GM19035 (cell line): ENCODE measurements at regions not wholly inside any gene's neighbourhood (a gene's known extent, or its start where the extent isn't known, plus 50 kb on each side); places are given as distances from the start of the nearest gene placed in this dataset.

Source experiments
- ATAC-seq: cut with Tn5 transposase; IDR thresholded peaks from one replicate; pipeline ENCODE4 v1.9.1; 2021; ENCODE audit not compliant: unreplicated experiment

DNA sequence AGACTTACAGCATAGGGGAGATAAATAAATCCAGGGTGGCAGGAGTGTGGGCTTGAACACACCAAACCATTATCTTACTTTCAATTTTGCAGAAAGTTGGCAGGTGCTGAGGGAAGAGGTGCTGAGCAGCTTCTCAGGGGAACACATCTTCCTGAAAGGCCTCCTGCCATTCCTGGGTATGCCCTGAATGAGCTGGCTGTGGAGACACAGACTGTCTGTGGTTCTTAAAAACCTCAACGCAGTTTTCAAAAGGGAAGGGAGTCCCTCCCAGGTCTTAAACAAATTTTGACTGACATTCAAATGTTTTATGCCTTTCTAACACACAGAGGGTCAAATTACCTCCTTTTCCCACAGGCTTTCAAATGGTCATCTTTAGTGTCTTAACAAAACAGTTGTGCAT is 166.9 kb downstream of the TNFSF18 start:
- ATAC-seq = no peak

DNA sequence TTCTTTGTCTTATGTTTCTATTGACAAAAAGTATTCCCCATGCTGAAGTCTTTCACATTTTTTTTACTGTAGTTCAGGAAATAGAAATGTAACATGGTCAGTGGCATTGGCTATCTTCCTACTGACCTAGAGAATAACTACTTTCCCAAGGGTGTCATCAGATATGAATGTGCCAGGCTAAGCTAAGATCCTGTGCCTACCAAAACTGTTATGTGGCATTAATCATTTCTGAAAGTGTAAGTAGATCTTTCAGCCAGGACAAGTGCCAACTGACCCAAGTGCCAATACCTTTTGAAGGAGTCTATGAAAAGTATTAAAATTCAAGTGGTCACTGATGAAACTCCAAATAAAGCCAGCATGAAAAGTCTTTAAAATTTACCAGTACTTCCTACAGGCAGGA is 165.3 kb downstream of the TNFSF18 start:
- no peak for ATAC-seq

DNA sequence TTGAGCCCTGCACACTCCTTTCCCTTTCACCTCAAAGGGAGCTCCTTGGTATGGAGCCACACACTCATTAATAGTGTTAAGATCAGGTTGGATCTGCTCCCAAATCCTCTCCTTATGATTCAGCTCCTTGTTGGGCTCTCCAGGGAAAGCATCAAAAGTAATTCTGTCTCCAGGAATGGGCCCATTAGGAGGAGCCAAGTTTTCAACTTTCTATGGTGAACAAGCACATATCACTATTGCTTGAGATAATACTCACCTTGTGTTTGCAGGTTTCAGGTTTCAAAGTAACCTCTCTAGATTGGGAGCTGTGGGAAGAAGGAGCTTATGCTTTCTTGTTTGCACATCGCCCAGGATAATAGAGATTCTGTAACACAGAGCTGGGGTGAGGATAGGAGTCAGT is 164.8 kb downstream of the TNFSF18 start:
- no peak for ATAC-seq

DNA sequence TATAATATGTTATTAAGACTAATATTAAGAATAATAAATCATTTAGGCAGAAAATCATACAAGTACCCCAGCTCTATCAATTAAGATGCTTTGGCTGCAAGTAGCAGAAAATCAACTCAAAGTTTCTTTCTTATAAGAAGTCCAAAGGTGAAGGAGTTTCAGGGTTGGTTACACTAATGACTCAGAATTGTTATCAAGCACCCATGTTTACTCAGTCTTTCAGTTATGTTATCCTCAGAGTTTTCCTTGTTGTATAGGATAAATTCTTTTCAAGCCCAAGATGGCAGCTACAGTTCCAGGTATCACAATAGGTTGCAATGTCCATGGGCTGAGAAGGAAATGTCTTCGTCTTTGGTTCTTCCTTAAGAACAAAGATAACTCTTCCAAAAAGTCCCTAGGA is 163.6 kb downstream of the TNFSF18 start:
- no peak for ATAC-seq

DNA sequence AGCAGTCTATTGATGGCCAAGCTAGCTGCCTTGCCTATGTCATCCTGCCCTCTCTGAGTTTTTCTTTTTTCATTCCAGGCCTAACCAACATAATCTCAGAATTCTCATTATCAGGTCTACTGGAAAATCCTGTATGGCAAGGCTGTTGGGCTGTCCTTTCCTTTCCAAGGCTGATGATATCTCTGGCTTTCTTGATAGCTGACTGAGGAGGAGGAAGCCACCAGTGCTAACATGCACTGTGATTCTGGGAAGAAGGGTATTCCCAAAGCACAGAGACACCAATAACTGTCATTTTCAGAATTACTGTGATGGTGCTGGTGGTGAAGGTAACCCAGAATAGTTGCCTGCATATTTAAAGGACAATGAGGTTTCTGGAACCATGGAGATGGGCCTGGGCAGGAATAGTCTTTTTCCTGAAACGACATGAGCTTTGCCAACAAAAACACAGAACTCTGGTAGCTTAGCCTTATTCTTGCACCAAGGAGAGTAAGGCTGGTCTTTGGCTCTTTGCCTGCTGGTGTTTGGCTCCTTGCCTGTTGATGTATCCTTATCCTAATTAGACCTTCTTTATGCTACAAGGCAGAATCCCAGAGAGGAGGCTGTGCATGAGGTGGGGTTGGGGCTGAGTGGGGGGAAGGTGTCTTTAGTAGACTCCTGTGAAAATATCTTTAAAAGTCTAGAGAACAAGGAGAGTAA is 157.4 kb downstream of the TNFSF18 start:
- ATAC-seq = no peak

DNA sequence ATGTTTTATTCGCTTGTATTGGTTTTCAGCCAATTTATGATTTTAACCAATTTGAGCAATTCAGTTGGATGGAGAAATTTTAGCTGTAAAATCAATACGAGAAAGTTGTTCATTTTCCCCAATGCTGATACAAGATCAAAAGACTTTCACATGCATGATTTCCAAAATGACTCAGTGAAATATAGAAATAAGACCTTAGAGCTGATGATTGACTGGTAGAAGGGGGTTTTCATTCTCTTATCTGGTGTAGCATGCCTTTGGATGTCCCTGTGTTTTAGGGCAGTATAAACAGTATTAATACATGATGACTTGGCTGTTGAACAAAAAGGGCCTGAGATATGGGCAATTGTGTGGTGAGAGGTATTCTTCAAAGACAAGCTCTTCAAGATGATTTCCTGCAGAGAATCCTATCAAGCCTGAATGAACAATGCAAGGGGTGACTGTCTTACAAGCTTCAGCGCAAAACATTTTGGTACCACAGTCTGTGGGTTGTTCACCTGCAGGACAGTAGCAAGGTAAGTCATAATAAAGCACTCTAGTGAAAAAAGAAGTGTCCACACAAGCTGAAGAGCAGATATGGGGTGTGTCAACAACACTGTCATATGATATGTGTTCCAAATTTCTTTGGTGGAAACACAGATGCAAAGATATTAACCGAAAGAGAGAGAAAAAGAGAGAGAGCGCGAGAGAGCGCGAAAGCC is 156.2 kb downstream of the TNFSF18 start:
- ATAC-seq = peak; percentile 22

DNA sequence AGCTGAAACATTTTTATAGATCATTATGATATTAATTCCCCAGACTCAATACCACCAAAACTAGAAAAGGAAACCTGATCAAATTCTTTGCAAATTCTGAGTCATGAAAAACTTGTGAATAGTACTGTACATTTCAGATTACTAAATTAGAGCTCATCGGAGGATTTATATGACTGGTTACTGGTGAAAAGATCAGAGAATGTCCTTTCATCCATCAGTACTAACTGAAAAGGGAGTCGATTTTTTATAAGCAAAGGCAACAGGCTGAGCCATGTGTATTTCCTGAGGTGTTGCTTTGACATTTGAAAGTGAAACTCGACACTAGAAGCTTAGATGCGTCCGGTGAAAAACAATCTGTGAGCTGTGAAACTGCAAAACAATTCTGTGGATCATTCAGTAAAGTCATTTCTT is 155.7 kb downstream of the TNFSF18 start:
- peak; percentile 74 for ATAC-seq

DNA sequence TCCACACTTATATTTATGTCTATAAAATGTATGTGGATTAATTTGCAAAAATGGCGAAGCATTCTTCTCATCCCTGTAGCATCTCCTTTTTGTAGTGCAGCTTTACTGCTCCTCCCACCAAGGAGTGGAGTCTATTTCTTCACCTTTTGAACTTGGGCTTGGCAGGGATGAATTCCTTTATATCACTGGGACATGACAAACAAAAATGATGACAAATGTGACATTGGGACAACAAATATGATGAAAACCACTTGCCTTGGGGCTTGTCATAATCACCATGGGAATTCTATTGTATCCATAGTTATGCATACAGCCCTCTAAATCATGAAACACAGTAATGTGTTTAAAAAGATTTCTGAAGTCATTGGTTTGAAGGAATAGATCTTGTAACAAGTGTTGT is 155.0 kb downstream of the TNFSF18 start:
- no peak for ATAC-seq

DNA sequence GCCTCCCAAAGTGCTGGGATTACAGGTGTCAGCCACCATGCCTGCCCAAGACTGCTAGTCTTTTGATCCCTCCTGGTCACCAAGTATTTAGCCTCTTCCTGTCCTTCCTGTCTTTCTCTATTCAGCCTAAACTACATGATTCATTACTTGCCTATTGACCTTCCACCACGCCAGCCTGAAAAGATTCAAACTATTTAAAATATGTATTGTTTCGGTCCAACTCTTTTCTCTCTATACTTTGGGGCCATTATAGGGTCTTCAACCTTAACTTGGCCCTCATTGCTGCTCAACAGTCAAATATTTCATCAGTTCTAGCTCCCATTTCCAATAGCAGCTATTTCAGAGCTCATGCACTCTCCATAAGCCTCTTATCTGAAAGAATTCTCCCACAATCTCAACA is 153.0 kb downstream of the TNFSF18 start:
- ATAC-seq = no peak

DNA sequence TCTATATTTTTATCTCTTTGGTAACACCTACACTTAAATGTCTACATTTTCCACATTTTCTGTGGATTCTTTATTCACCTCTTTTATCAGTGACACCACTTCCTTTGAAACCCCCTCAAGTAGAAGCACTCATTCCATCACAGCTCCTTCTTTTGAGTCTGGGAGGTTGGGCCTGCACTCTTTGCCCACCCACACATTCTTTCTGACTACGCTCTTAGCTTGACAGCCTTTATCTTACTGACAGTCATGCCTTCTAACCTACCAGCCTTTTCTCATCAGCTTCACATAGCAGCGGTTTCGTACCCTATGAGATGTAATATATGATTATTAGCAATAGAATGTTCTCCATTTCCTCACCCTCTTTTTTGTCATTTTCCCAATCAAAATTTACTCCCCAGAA is 151.9 kb downstream of the TNFSF18 start:
- no peak for ATAC-seq

DNA sequence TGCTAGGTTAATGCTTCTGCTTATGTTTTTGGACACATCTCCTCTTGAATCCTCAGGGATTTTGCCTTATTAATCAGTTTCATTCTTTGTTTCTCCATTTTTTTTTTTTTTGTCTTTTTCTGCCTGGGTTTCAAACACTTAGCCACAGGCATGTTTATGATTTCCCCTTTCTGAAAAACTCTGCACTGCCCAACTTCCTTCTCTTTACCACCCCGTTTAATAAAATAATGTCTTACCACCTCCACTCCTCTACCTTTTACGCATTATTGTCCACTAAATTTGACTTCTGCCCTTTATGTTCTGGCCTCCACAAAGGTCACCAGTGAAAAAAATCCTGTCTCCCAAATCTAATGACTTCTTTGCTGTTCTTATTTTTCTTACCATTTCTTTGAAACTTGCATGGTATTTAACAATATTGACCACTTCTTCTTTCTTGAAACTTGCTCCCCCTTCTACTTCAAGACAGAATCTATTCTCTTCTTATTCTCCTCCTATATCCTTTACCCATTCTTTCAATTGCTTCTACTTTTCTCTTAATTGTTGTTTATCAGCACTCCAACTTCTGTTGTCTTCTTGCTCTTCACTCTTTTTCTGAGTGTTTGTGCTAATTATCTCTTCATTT is 150.3 kb downstream of the TNFSF18 start:
- ATAC-seq = no peak

DNA sequence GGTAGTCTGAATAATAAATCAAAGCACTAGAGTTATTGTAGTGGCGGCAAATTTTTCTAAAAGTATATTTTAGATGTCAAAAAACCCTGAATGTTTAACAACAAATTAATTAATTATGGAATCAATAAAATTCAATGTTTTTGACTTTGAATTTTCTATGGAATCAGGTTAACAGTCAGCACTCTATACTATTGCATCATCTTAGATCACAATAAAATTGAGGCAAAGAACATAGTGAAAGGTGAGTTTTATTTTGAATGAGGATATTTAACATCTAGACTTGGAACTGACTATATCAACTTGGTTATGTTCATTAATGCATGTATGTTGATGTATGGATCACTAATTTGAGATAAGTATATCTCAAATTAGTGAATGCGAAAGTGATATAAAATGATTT is 148.5 kb downstream of the TNFSF18 start:
- ATAC-seq = no peak

DNA sequence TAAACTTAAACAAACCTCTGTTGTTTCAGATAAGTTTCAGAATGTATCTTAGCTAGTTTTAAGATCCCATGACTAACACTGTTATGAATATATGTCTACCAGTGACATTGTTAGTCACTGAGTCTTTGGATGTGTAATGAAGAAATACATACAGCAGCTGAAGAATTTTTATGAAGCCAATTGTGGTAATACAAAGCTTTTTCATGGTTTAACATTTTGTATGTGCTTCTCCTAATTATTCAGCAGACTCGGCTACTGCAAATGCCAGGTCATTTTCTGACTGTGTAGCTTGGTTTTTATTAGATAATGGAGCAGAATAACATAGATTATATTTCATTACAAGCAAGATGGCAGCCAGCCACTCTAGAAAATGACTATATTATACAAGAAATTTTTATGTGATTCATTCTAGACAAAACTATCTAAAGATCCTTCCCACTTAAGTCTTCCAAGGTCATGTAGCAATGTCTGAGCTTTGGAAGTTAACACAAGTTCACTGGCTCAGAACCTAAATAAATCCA is 147.8 kb downstream of the TNFSF18 start:
- ATAC-seq = no peak

DNA sequence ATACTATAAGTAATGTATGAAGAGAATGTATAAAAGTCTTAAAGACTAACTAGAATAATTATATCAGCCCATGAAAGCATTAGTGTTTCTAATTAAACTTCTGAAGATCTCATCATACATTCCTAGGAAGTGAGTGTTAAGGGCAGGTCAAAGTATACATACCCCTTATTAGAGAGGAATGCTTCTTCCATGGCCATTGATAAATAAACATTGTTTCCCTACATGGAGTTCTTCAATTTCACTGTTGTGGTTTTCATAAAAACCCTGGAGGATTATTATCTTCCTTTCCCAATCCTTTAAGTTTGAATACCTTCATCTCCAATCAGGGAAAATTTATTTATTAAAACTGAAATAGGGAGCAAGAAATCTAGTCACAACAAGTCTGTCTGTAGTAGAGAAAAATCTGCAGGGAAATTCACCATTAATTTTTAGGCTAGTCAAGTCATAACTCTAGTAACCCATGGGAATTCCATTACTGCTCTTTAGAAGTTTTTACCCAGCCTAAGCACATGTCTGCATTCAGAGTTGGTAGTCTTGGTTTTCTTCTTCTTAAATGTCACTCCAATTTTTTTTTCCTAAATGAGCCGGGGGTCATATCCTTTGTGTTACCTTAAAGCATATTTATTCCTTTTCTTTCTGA is 147.0 kb downstream of the TNFSF18 start:
- ATAC-seq = no peak

DNA sequence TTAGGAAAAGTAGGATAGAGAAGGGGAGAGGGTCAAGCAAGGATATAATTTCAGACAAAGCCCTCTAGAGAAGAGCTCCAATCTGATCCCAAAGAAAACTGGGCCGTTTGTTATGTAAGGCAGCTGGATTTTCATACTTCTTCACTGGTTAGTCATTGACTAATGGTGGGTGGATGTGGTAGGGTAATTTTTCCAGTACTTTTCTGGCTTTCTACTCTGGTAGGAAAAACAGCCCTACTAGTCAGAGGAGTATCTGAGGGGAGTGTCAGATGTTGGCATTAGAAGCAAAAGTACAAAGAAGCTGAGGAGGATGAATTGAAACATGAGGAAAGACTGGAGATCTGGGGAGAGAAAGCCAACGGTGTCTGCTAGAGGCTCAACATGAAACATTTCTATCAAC is 145.3 kb downstream of the TNFSF18 start:
- ATAC-seq = no peak

DNA sequence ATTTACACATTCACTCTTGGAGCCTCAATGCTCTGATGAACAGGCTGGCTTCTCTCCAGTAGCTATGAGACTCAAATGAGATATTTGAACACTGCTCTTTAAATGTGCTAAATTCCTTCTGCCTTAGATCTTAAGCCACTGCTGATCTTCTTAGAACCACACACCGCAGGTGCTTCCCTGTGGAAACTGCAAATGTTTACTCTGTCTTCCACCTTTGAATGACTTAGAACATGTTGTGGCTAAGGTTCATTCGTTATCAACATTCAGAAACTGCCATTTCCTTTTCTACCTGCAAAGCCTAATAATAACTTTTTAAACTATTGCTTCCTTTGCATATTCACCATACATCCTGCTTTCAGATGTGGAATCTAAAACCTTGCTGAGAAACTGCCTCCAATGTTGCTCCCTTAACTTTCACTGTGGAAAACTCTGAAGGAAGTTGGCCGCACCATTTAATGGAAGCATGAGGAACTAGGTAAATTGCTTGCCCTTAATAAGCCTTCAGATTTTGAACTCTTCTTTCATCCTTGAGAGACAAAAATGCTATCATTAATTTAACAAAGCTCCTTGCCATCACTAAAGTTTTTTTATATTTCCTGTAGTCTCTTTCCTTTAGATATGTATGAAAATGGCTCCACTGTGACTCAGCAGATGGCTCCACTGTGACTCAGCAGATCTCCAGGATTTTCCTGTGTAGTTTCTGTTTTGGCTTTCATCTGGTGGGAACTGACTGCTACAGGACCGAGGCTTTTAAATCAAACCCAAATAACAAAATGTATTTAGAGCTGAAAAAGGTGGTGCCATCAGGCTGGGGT is 143.8 kb downstream of the TNFSF18 start:
- no peak for ATAC-seq

DNA sequence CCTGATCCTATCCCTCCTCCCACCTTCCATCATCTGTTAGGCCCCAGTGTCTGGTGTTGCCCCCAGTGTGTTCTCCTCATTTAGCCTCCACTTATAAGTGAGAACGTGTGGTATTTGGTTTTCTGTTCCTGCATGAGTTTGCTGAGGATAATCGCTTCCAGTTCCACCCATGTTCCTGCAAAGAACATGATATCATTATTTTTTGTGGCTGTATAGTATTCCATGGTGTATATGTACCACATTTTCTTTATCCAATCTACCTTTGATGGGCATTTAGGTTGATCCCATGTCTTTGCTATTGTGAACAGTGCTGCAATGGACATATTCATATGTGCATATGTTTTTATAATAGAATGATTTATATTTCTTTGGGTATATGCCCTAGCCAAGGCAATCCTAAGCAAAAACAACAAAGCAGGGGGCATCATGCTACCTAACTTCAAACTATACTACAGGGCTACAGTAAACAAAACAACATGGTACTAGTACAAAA is 142.9 kb downstream of the TNFSF18 start:
- no peak for ATAC-seq

DNA sequence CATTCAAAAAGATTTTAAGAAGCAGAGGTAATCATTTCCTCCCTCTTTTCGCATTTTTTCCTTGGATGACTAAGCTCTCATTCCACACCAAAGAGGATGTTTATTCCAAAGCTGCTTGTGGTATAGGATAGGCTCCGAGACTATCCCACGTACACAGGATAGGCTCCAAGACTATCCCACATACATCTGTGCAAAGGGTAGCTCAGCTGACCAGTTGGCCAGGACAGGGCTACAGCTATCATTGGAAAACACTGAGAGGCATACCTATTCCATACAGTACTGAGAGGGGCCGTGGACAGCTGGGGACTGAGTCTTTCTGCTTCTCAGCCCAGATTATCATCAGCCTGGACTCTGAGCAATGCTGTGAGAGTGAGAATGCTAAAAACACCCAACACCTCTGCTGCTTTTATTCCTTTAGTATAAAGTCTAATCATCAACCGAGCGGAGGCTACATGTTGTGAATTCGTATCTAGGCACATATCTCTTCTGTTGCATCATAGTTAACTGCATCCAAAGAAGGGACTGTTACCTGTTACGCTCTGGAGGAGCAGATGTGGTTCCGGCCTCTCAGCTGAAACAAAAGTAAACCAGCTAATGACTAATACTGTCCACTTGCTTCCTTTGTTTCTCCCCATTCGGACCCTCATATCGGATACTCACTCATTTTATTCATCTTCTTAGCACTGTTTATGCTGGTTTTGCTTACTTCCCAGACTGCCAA is 141.0 kb downstream of the TNFSF18 start:
- ATAC-seq = no peak

DNA sequence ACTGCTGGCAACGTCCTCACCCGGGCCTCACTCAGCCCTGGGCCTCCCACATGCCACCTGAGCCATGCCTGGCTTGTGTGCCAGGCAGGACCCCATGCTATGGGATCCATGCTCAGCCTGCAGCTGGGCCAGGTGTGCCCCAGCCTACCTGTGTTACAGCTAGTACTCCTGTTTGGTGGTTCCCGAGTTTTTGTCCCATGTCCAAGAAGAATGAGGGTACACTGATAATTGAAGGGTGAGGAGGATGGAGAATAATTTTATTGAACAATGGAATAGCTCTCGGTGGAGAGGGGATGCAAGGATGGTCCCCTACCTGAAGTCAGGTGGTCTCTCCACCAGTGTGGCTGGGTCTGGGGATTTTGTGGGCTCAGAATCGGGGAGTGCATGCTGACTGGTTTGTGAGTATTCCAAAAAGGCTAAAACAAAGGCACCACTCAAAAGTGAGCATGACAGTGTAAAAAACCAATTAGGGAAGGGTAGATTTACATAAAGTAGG is 137.9 kb downstream of the TNFSF18 start:
- ATAC-seq = no peak
